ENCODE measurements at regions not wholly inside any gene's neighbourhood (a gene's known extent, or its start where the extent isn't known, plus 50 kb on each side); places are given as distances from the start of the nearest gene placed in this dataset.
"Not testable (repeated sequence)": the region's sequence is repeated elsewhere in the genome, so short reads cannot be mapped to it uniquely, and the experiment has no call there.

GRCh38 chr15:81887912-81888311 is 157.9 kb downstream of the MEX3B start (continued):
- TF ChIP-seq ZNF462 (CRISPR knock-in tag; IDR thresholded peaks at IDR 0.05) (no peak), JUNB (IDR thresholded peaks at IDR 0.05; ENCODE audit: unreplicated experiment) (no peak), NANOG (IDR thresholded peaks at IDR 0.05; ENCODE audit: borderline replicate concordance) (no peak), ZNF114 (CRISPR knock-in tag; IDR thresholded peaks at IDR 0.05) (no peak), ZNF331 (CRISPR knock-in tag; IDR thresholded peaks at IDR 0.05; ENCODE audit: low read depth) (no peak), REST (IDR thresholded peaks at IDR 0.05; ENCODE audit: unreplicated experiment) (no peak), EZH2phosphoT487 (IDR thresholded peaks at IDR 0.05; ENCODE audit: unreplicated experiment) (no peak), STAT1 (IDR thresholded peaks at IDR 0.05; ENCODE audit: unreplicated experiment) (no peak), POLR2AphosphoS5 (IDR thresholded peaks at IDR 0.05; ENCODE audit: low read depth) (no peak), CREB1 (CRISPR knock-in tag; IDR thresholded peaks at IDR 0.05; ENCODE audit: low read depth) (no peak), CTCF (conservative IDR thresholded peaks at IDR 0.05; ENCODE audit: low read depth in 2 of 2) (no peak)

GRCh38 chr15:81887188-81887587 is 158.6 kb downstream of the MEX3B start:
- H3K36me3 Mint-ChIP-seq (ENCODE audit: low read depth); H3K36me3 ChIP-seq (ENCODE audit: insufficient read depth); H3K27me3 ChIP-seq (ENCODE audit: insufficient read depth); H3K4me1 ChIP-seq (ENCODE audit: insufficient read depth); H3K4me3 ChIP-seq; H4K20me1 ChIP-seq (replicated peaks; ENCODE audit: insufficient read depth); H3K79me2 ChIP-seq (replicated peaks; ENCODE audit: insufficient read depth); H3F3A ChIP-seq (replicated peaks; ENCODE audit: low read depth); H3K4me2 ChIP-seq; DNase-seq (ENCODE audit: low spot score); H3K9me3 Mint-ChIP-seq; H3K27ac Mint-ChIP-seq; H3K4me1 Mint-ChIP-seq; ATAC-seq; H3K4me3 Mint-ChIP-seq; H3K27me3 Mint-ChIP-seq (ENCODE audit: insufficient read depth, low read depth, poor library complexity); H3K27ac ChIP-seq (ENCODE audit: low read depth); H3K9me2 ChIP-seq (ENCODE audit: insufficient read depth); H2AFZ ChIP-seq: not testable (repeated sequence)

Data from GM23338 (cell line).